Right lobe of liver (tissue), 6 donors: ENCODE measurements at regions not wholly inside any gene's neighbourhood (a gene's known extent, or its start where the extent isn't known, plus 50 kb on each side); places are given as distances from the start of the nearest gene placed in this dataset.
A peak's percentile ranks its signal among the peaks of the same experiment; 100 is the strongest.

Source experiments
- ATAC-seq, 4 donors: fragments of 200-7000 bp; cut with Tn5 transposase; one replicate each; pipeline ENCODE4 v1.9.1; 2020; ENCODE audit warnings: mild to moderate bottlenecking in 4 of 4, moderate library complexity in 4 of 4
- DNase-seq, 3 donors: peaks; one replicate each; pipeline ENCODE4 v3.0.0-alpha.2; 2020
- H3K27ac ChIP-seq, 3 donors: fragments of 200-600 bp; one replicate each; pipeline ENCODE4 v1.8.0; 2022
- H3K27me3 ChIP-seq, 2 donors: fragments of 200-600 bp; one replicate each; pipeline ENCODE4 v1.8.0; 2022
- H3K36me3 ChIP-seq, 4 donors: fragments of 200-600 bp; sonication (generic) in 1 of 4; one replicate each; pipeline versions ENCODE4 v1.5.1 to v1.8.0; 2017 to 2022; ENCODE audit warnings: control low read depth in 1 of 4
- H3K4me1 ChIP-seq, 4 donors: fragments of 200-600 bp; sonication (generic) in 1 of 4; one replicate each; pipeline versions ENCODE4 v1.5.1 to v1.8.0; 2017 to 2022; ENCODE audit warnings: control low read depth in 1 of 4
- H3K4me3 ChIP-seq, 3 donors: fragments of 200-600 bp; one replicate each; pipeline ENCODE4 v1.8.0; 2022
- H3K9me3 ChIP-seq, 4 donors: fragments of 200-600 bp; sonication (generic) in 1 of 4; one replicate each; pipeline versions ENCODE4 v1.5.1 to v1.8.0; 2017 to 2022; ENCODE audit warnings: control low read depth in 1 of 4
- CTCF ChIP-seq, 4 donors: fragments of 200-600 bp in 3 of 4; fragments of 450-650 bp in 1 of 4; IDR thresholded peaks; one replicate each; pipeline versions ENCODE4 v1.5.1 to v1.8.0; 2016 to 2022; ENCODE audit warnings: antibody characterized with exemption in 4 of 4, mild to moderate bottlenecking in 2 of 4
- POLR2A ChIP-seq: fragments of 450-650 bp; IDR thresholded peaks from one replicate; pipeline ENCODE4 v1.6.1; 2017; ENCODE audit warnings: antibody characterized with exemption, mild to moderate bottlenecking
- WGBS: methylation state at CpG from one replicate; pipeline ENCODE4 v1.1.6; 2018; ENCODE audit warnings: low coverage, low lambda C conversion rate; ENCODE audit not compliant: insufficient coverage; ENCODE audit errors: missing lambda C conversion rate; 5-methylcytosine and 5-hydroxymethylcytosine counted together
- intact Hi-C, 2 donors: fragments of 100-400 bp; cut with DNase I; formaldehyde crosslinking; loops; one replicate each; pipeline versions ENCODE4 v1.11.2 to v1.14.1; 2022
- donor health status: DM: no; HTN: yes; CAD: no.
- donor health status: DM: no; HTN: no; CAD: no.
- donor health status: DM: no; HTN: no; CAD: no.
- donor health status: DM: no; HTN: yes; CAD: no.
- donor health status: DM: no; HTN: yes; CAD: no.

- Histone ChIP-seq H3K27me3 (no peaks in the 10 kb centered on the region), H3K4me3 (no peak overlapping the region), H3K4me1 (no peaks in the 10 kb centered on the region), H3K27ac (no peak overlapping the region), H3K36me3 (no peaks in the 10 kb centered on the region), H3K9me3 (no peaks in the 10 kb centered on the region)
- peak; percentile 62 to 92 (median 68) for ATAC-seq
- DNase-seq: no peak
- WGBS: 45% methylated on average over 2 of the region's 3 CpGs
- TF ChIP-seq POLR2A (no peak), CTCF (IDR thresholded peaks at IDR 0.05) (no peak)
- intact Hi-C loops: no loop called here
These were observed 980.9 kb upstream of the GJE1 start for GRCh38 chr6:141151710-141152417.

- intact Hi-C loops: no loop called here
- no peaks in the 10 kb centered on the region for H3K36me3 ChIP-seq
- no peak for TF ChIP-seq POLR2A
- TF ChIP-seq CTCF (IDR thresholded peaks at IDR 0.05): no peak
- no peak overlapping the region for H3K27ac ChIP-seq
- H3K9me3 ChIP-seq: no peaks in the 10 kb centered on the region
- no peaks in the 10 kb centered on the region for H3K4me1 ChIP-seq
- ATAC-seq (no peak), DNase-seq (no peak)
- H3K4me3 ChIP-seq: no peak overlapping the region
- 8% methylated on average over 2 of the region's 2 CpGs for WGBS
- no peaks in the 10 kb centered on the region for H3K27me3 ChIP-seq
These were observed 990.9 kb upstream of the GJE1 start for GRCh38 chr6:141141870-141142269.

- no peak for DNase-seq
These were observed 991.8 kb upstream of the GJE1 start for GRCh38 chr6:141140905-141141304.

GRCh38 chr6:141139461-141139860 lies 993.3 kb upstream of the GJE1 start:
- WGBS: 83% methylated on average over 10 of the region's 10 CpGs
- TF ChIP-seq POLR2A (no peak), CTCF (IDR thresholded peaks at IDR 0.05) (no peak)
- Histone ChIP-seq H3K4me1 (no peaks in the 10 kb centered on the region), H3K9me3 (no peaks in the 10 kb centered on the region), H3K27me3 (no peaks in the 10 kb centered on the region), H3K36me3 (no peaks in the 10 kb centered on the region), H3K4me3 (no peak overlapping the region), H3K27ac (no peak overlapping the region)
- ATAC-seq (no peak), DNase-seq (no peak)
- intact Hi-C loops: no loop called here

More at GRCh38 chr6:141140905-141141304, 991.8 kb upstream of the GJE1 start:
- Histone ChIP-seq H3K27ac (no peak overlapping the region), H3K4me1 (no peaks in the 10 kb centered on the region), H3K9me3 (no peaks in the 10 kb centered on the region), H3K4me3 (no peak overlapping the region), H3K27me3 (no peaks in the 10 kb centered on the region), H3K36me3 (no peaks in the 10 kb centered on the region)
- intact Hi-C loops: no loop called here
- no peak for ATAC-seq
- no peak for TF ChIP-seq CTCF (IDR thresholded peaks at IDR 0.05)
- no peak for TF ChIP-seq POLR2A

GRCh38 chr6:141134723-141135122 lies 998.0 kb upstream of the GJE1 start:
- no peak overlapping the region for H3K27ac ChIP-seq
- no peaks in the 10 kb centered on the region for H3K9me3 ChIP-seq
- intact Hi-C loops: no loop called here
- no peaks in the 10 kb centered on the region for H3K36me3 ChIP-seq
- WGBS: 25% methylated on average over 1 of the region's 1 CpG
- no peak for ATAC-seq
- no peak for TF ChIP-seq CTCF (IDR thresholded peaks at IDR 0.05)
- TF ChIP-seq POLR2A: no peak
- H3K4me3 ChIP-seq: no peak overlapping the region
- DNase-seq: no peak
- H3K27me3 ChIP-seq: no peaks in the 10 kb centered on the region
- no peaks in the 10 kb centered on the region for H3K4me1 ChIP-seq
